Progenitor cell of endocrine pancreas (in vitro differentiated cells): ENCODE measurements at regions not wholly inside any gene's neighbourhood (a gene's known extent, or its start where the extent isn't known, plus 50 kb on each side); places are given as distances from the start of the nearest gene placed in this dataset.
"Not testable (repeated sequence)": the region's sequence is repeated elsewhere in the genome, so short reads cannot be mapped to it uniquely, and the experiment has no call there.

Experiments
- DNase-seq: peaks from one replicate; pipeline ENCODE4 v3.0.0; 2021; ENCODE audit warnings: low spot score; ENCODE audit not compliant: unreplicated experiment
- H3K27ac Mint-ChIP-seq: 2 replicates; pipeline ENCODE4 v1.8.0; 2021; ENCODE audit warnings: mild to moderate bottlenecking, moderate library complexity, mixed read lengths
- H3K27me3 Mint-ChIP-seq: 2 replicates; pipeline ENCODE4 v1.8.0; 2021; ENCODE audit warnings: mixed read lengths
- H3K36me3 Mint-ChIP-seq: 2 replicates; pipeline ENCODE4 v1.8.0; 2022; ENCODE audit warnings: mixed read lengths; ENCODE audit not compliant: insufficient read depth
- H3K4me1 Mint-ChIP-seq: 2 replicates; pipeline ENCODE4 v1.8.0; 2021; ENCODE audit warnings: low read depth, mixed read lengths
- H3K4me3 Mint-ChIP-seq: 2 replicates; pipeline ENCODE4 v1.8.0; 2021; ENCODE audit warnings: low read depth, mild to moderate bottlenecking, moderate library complexity, mixed read lengths
- H3K9me3 Mint-ChIP-seq: 2 replicates; pipeline ENCODE4 v1.8.0; 2021; ENCODE audit warnings: low read depth, mixed read lengths
- CTCF ChIP-seq: fragments of 200-600 bp; sonication (generic); IDR thresholded peaks from one replicate; pipeline ENCODE4 v1.5.0; 2021; ENCODE audit warnings: antibody characterized with exemption, mild to moderate bottlenecking; ENCODE audit not compliant: unreplicated experiment

GRCh38 chr10:108560488-108560887, 1362.8 kb downstream of the XPNPEP1 start:
- Mint-ChIP-seq H3K27ac (no peak overlapping the region), H3K4me1 (no peaks in the 10 kb centered on the region), H3K9me3 (no peaks in the 10 kb centered on the region), H3K4me3 (no peak overlapping the region), H3K36me3 (no peaks in the 10 kb centered on the region), H3K27me3 (no peaks in the 10 kb centered on the region)
- no peak for DNase-seq
- no peak for TF ChIP-seq CTCF

GRCh38 chr10:108556186-108556585, 1367.1 kb downstream of the XPNPEP1 start:
- no peak for TF ChIP-seq CTCF
- H3K4me1 Mint-ChIP-seq, result no peaks in the 10 kb centered on the region
- H3K36me3 Mint-ChIP-seq, result no peaks in the 10 kb centered on the region
- no peaks in the 10 kb centered on the region for H3K9me3 Mint-ChIP-seq
- DNase-seq, result no peak
- no peaks in the 10 kb centered on the region for H3K27me3 Mint-ChIP-seq
- H3K4me3 Mint-ChIP-seq, result no peak overlapping the region
- no peak overlapping the region for H3K27ac Mint-ChIP-seq

- TF ChIP-seq CTCF, result no peak
- H3K27ac Mint-ChIP-seq, result no peak overlapping the region
Measured at GRCh38 chr10:108545921-108546320, 1377.4 kb downstream of the XPNPEP1 start.

GRCh38 chr10:108544500-108545120, 1378.7 kb downstream of the XPNPEP1 start:
- peaks cover 2% of the 10 kb centered on the region for H3K27me3 Mint-ChIP-seq
- peak; percentile 99 for TF ChIP-seq CTCF
- no peak overlapping the region for H3K4me3 Mint-ChIP-seq
- H3K27ac Mint-ChIP-seq, result no peak overlapping the region
- DNase-seq, result peak; percentile 69
- no peaks in the 10 kb centered on the region for H3K36me3 Mint-ChIP-seq
- H3K4me1 Mint-ChIP-seq, result no peaks in the 10 kb centered on the region
- no peaks in the 10 kb centered on the region for H3K9me3 Mint-ChIP-seq

More at GRCh38 chr10:108545921-108546320, 1377.4 kb downstream of the XPNPEP1 start:
- Mint-ChIP-seq H3K36me3 (no peaks in the 10 kb centered on the region), H3K4me3 (no peak overlapping the region), H3K27me3 (peaks cover 2% of the 10 kb centered on the region), H3K9me3 (no peaks in the 10 kb centered on the region), H3K4me1 (no peaks in the 10 kb centered on the region)
- no peak for DNase-seq

- peaks cover 19% of the 10 kb centered on the region for H3K9me3 Mint-ChIP-seq
- not testable (repeated sequence) for H3K36me3 Mint-ChIP-seq, H3K4me1 Mint-ChIP-seq, H3K4me3 Mint-ChIP-seq, H3K27me3 Mint-ChIP-seq, DNase-seq, H3K27ac Mint-ChIP-seq
Measured at GRCh38 chr10:108533551-108533950, 1369.0 kb upstream of the SORCS1 start.
